Fibroblast of gingiva (primary cell): ENCODE measurements at regions not wholly inside any gene's neighbourhood (a gene's known extent, or its start where the extent isn't known, plus 50 kb on each side); places are given as distances from the start of the nearest gene placed in this dataset.
A peak's percentile ranks its signal among the peaks of the same experiment; 100 is the strongest.
"Not testable (repeated sequence)": the region's sequence is repeated elsewhere in the genome, so short reads cannot be mapped to it uniquely, and the experiment has no call there.

ENCODE experiments used
- DNase-seq: peaks from one replicate; pipeline ENCODE4 v3.0.0-alpha.2; 2011; ENCODE audit warnings: low read depth

DNA sequence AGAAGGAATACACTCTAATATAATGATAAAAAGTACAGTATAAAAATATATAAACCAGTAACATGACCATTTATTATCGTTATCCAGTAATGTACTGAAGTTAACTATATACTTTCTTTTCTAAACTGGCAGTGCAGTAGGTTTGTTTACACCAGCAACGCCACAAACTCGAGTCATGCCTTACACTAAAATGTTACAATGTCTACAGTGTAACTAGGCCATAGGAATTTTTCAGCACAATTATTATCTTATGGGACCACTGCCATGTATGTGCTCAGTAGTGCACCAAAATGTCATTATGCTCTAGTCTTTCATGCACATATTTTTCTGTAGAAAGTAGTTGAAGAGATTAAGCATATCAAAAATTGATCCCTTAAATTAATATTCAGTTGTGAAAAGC is 609.8 kb upstream of the BCHE start:
- no peak for DNase-seq

DNA sequence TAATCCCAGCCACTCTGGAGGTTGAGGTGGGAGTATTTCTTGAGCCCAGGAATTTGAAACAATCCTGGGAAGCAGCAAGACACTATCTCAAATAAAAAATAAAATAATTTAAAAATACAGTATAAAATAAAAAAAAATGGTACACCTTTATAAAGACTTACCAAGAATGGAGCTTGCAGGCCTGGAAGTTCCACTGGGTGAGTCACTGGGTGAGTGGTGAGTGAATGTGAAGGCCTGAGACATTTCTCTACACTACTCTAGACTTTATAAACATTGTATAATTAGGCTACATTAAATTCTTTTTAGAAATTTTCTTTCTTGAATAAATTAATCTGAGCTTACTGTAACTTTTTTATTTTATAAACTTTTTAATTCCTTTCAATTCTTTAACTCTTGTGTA is 609.1 kb upstream of the BCHE start:
- DNase-seq: no peak

DNA sequence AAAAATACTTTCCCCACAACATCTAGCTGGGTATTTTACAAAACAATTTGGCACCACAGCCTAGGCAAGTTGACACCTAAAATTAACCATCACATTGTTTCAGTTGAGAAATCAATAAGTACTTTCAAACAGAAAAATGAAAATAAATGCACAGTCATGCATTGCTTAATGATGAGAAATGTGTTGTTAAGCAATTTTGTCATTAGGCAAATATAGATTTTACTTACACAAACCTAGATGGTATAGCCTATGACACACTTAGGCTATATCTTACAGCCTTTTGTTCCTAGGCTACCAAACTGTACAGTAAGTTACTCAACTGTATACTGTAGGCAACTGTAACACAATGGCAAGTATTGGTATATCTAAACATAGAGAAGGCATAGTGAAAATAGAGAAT is 608.6 kb upstream of the BCHE start:
- DNase-seq: peak; percentile 40

DNA sequence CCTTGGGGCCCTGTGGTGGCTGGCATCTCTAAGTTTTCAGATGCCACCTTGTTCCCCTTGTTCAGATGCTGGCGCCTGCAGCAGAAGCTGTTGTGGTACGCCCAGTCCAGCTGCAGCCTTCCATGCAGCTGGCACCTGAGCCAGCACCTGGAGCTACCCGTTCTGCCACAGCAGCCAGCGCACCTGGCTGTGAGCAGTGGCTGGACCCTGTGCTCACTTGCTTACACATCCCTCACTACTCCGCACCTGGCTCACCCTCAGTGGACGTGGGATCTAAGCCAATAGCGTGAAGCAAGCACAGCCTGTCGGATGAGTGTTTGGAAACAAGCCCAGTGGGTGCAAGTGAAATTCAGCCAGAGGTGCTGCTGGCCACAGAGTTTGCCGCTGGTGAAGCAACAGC is 607.5 kb upstream of the BCHE start:
- DNase-seq: no peak

DNA sequence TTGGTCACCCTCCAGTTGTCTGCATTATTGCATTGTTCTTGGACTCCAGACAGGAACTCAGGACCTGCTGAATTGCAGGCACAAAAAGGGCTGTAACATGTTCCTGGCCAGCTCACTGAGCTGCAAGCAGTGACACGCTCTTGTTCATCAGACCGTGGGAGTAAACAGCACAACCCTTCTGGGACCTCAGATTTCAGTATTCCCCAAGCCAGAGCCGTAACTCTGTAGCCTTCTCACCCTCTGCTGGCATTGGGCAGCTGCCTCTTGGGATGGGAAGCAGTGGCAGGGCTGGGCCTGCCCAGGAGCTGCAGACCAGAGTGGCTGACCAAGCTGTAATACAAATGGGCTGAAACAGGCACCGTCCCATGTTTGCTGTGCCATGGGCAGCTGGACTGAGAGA is 607.1 kb upstream of the BCHE start:
- peak; percentile 26 for DNase-seq

DNA sequence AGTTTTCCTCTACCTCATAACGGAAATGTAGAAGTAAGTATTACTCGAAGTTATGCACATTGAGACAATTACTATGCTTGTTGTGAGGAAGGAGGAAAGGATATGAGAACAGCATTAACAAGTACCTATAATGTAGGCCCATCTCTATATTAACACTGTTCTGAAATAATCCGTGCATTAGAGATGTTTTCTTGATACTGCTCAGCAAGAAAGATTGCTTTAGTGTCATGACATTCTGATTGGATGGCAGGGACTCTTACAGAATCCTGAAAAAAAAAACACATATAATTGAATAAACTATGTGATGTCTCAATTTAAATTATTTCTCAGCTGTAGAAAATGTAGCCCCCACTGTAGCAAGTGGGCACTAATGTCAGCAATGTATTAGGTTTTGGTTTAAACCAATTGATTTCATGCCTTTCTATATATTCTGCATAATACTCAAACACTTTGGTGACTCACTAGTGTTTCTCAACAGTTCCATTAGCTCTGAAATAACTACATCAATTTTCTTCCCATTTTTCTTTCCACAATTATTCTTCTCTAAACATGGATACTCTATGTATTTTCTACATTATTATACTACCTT is 598.3 kb upstream of the BCHE start:
- no peak for DNase-seq

DNA sequence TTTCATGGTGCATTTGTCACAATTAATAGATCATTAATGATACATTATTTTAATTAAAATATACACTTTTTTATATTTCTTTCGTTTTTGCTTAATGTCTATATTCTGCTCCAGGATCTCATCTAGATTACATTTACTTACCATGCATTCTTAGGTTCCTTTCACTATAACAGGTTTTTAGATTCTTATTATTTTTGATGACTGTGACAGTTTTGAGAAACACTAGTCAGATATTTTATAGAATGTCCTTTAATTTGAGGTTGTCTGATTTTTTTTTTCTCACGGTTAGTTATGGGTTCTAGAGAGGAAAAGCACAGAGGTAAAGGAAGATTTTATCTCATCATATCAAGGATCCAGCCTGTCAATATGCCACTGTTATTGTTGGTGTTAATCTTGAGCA is 595.8 kb upstream of the BCHE start:
- DNase-seq: no peak

DNA sequence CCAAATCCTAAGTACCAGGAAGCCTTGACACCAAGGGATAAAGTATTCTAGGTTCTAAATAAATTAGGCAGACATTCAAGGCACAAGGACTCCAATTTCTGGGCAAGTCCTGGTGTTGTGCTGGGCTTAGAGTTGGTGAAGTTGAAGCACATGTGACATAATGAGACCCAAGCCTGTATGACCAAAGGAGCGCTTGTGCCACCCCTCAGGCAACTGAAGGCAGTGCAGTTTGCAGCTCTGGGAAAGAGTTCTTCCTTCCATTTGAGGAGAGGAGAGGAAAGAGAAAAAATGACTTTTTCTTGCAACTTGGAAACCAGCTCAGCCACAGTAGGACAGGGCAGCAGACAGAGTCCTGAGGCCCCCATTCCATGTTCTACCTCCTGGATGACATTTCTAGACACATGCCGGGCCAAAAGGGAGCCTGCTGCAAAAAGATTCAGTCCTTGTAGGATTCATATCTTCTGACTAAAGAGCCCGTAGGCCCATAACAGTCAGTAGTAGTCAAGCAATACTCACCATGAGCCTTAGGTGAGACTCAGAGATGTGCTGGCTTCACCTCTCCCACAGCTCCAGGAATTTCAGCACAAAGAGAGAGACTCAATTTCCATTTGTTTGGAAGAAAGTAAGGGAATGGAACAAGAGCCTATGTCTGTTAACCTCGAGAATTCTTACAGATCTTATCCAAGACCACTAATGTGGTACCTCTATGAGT is 588.8 kb upstream of the BCHE start:
- no peak for DNase-seq

DNA sequence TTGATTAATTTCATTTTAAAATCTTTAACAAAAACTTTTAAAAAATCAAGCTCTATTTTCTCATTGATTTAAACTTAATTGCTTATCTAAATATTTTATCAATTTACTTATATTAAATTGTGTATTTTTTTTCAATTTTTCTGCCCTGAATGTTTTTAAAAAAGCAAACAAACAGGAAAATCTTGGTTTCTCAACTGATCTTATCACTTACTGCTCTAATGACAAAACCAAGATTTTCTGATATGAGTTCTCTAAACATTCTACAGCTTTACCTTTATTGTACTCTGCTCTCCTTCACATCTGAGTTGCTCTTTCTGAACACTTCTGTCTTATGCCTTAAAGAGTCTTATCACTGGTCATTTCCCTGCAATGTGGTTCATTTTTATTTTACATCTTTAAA is 587.8 kb upstream of the BCHE start:
- DNase-seq: no peak

DNA sequence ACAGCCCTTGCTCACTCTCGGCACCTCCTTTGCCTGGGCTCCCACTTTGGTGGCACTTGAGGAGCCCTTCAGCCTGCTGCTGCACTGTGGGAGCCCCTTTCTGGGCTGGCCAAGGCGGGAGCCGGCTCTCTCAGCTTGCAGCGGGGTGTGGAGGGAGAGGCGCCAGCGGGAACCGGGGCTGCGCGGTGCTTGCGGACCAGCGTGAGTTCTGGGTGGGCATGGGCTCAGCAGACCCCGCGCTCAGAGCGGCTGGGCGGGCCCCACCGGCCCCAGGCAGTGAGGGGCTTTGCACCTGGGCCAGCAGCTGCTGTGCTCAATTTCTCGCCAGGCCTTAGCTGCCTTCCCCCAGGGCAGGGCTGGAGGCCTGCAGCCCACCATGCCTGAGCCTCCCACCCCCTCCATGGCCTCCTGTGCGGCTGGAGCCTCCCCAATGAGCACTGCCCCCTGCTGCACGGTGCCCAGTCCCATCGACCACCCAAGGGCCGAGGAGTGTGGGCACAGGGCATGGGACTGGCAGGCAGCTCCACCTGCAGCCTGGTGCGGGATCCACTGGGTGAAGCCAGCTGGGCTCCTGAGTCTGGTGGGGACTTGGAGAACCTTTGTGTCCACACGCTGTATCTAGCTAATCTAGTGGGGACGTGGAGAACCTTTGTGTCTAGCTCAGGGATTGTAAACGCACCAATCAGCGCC is 586.7 kb upstream of the BCHE start:
- DNase-seq: not testable (repeated sequence)

DNA sequence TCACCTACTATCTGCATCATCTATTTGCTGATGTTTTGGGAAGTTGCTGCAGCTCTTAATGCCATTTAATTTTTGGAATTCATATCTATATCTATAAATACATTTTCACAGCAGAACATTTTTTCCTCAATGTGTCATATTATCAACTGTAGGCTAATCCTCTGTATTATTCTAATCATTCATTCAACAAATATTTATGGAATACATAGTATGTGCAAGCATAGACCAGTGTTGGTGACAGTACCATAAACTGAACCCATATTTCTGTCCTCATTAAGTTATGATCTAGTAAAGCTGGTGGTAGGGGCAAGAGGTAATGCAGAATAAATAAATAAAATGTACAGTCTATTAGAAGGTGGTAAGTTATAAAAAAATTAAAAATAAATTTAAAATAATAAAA is 585.3 kb upstream of the BCHE start:
- no peak for DNase-seq

DNA sequence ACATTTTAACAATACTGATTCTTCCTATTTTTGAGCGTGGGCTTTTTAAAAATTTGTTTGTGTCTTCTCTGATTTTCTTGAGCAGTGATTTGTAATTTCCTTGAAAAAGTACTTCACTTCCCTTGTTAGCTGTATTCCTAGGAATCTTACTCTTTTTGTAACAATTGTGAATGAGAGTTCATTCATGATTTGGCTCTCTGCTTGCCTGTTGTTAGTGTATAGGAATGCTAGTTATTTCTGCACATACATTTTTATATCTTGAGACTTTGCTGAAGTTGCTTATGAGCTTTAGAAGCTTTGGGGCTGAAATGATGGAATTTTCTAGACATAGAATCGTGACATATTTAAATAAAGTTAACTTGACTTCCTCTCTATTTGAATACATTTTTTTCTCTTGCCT is 582.8 kb upstream of the BCHE start:
- DNase-seq: no peak

DNA sequence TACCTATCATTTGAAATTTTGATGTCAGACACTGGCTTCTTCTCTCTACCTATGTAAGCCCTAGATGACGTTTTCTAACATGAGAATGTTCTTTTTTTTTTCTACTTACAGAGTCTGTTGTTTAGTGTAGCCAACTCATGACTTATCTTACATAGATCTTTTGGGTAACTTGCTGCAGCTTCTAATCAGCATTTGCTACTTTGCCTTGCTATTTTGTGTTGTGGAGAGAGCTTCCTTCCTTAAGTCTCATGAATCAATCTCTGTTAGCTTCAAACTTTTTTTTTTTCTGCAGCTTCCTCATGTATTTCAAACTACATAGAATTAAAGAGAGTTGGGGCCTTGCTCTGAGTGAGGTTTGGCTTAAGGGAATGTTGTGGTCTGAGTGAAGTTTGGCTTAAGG is 568.7 kb upstream of the BCHE start:
- no peak for DNase-seq

DNA sequence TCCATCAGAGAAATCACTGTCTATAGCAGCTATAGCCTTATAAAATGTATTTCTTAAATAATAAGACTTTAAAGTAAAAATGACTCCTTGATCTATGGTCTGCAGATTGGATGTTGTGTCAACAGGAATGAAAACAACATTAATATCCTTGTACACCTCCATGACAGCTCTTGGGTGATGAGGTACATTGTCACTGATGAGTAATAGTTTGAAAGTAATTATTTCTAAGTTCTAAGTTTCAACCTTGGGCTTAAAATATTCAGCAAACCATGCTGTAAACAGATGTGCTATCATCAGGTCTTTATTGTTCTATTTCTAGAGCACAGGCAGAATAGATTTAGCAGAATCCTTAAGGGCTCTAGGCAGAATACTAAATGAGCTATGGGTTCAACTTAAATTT is 568.2 kb upstream of the BCHE start:
- DNase-seq: no peak

DNA sequence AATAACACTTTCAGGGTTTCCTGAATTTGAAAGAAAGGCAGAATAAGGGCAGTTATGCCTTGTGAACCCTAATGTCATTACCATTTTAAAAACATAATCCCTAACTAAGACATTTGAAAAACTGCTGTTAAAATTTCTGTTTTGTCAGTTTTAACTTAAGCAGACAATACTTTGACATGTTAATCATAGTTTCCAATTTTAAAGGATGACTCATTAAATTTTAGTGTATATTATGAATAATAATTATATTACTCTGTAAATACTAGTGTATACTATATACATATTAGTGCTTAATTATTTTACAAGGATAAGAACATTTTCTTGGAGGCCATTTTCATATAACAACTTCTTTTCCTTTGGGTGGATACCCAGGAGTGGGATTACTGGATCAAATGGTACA is 553.1 kb upstream of the BCHE start:
- DNase-seq: no peak

DNA sequence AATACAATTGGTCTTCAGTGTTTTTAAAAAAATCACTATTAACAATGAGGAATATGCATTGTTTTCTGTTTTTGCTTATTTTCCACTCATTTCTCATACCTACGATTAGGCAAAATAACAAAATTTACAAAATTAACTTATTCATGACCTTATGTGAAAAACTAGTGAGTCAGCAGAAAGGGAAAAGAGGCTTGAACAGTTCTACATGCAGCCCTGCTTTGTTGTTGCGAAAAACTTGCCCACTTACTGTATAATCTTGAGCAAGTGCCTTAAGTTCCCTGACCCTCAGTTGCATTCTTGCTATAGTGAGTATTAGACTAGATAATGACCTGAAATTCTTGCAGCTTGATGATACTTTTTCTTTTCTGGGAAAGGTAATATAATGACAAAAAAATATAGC is 551.1 kb upstream of the BCHE start:
- no peak for DNase-seq

DNA sequence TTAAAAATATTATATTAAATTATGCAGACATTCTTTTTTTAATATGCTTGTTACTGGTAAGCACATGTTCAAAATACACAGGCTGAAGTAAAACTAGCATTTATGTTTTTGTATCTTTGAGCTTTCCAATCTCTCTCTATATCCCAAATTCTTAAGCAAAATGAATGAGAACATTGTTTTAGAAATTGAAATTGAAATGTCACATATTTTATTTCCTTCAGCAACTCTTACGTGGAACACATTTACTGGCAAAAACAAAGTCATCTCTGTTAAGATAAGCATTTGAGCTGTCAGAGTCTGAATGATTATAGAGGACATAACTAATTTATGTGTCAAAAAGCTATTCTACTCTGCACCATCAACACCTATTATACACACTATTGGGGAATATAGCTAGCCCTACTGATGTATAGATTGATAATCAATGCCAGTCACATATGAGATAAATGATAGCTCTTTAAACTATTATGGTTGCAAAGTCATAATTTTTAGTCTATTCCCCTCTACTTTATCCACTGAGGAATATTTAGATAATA is 535.4 kb upstream of the BCHE start:
- DNase-seq: no peak

DNA sequence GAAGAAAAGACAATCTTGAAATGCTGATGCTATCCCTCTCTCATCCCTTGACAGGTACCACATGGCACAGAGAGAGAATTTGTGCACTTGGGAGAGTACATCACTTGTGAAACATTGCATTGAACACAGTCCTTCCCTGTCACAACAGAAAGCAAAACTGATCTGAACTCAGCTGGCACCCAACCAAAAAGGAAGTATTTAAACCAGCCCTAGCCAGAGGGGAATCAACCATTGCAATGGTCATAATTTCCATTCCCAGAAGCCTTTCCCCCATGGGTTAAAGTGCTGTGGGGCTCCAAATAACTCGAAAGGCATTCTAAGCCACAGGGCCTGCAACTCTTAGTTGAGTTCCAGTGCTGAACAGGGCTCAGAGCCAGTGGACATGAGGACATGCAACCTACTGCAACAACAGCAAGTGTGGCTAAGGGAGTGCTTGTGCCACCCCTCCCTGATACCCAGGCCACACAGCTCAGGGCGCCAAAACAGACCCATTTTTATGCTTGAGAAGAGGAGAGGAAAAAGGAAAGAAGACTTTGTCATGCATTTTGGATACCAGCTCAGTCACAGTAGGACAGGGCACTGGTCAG is 530.8 kb upstream of the BCHE start:
- DNase-seq: no peak

DNA sequence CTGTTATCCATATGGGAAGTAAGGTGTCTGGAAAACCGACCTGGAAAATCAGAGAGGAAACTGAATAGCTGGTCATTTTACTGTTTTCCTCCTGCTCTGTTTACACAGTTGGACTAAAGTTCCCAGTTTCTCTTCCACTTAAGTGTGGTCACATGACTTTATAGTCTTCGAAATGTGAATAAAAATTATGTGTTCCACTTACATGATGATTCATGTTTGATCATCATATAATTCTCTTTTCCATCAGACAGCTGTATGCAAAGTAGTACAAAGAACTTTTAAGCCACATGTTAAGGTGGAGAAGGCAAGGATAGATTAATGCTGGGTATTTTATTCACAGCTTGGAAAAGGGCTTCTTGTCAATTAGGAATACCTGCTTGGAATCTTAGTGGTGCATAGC is 525.5 kb upstream of the BCHE start:
- no peak for DNase-seq

DNA sequence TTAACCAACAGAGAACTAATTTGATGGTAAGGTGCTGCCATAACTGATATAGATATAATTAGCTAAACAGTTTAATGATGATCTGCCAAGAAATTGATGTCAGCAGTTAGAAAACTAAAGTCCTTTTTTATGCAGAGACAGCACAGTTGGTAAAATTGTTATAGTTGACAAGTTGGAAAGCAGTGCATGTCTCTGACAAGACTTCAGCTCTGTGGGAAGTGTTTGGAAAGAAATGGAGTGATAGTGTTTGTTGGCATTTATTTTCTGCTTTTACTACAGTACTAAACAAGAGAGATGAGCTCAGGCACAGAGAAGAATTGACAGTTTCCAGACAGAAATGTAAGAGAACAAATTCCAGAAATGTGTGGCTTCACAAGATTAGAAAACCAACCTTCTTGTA is 523.5 kb upstream of the BCHE start:
- no peak for DNase-seq

DNA sequence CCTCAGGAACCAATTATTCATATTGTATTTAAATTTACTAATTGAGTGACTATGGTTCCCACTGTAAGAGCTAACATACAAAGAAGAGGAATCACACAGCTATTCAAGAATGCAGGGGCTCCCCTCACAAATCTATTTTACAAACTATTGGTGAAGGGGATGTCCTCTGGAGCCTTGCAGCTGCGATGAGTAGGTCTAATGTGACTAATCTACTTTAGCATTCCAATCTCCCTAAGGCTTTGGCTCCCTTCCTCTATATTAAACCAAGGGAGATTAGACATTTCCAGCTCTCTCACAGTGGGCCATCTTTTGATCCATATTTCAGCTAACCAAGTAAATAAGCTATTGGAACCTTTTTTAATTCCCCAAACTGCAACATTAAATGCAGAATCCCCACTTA is 514.2 kb upstream of the BCHE start:
- no peak for DNase-seq

DNA sequence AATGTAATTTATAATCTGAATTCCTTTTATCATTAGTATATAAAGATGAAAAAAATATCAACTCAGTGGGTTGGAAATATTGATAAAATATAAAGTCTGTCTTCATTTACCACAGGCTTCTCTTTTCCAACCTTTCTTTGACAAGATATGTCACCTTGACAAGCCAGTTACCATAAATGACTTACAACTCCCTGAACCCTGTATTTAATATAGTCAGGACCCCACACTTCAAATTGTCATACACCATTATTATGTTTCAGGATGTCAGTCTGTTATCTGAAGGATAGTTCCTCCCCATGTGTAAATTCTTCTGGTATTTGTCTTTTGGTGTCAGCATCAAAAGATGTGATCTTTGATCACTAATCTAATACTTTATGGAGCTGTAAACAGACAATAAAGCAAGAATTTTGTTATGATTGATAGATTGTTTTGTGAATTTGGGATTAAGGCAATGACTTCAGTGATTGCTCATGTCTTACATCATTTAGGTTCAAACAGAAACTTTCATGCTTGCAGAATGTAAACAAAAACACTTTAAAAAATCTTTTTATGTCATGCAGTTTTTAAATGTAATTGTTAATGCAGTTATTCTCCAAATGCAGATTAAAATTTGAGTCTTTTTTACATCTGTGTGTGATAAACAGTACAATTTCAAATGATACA is 503.5 kb upstream of the BCHE start:
- DNase-seq: no peak

DNA sequence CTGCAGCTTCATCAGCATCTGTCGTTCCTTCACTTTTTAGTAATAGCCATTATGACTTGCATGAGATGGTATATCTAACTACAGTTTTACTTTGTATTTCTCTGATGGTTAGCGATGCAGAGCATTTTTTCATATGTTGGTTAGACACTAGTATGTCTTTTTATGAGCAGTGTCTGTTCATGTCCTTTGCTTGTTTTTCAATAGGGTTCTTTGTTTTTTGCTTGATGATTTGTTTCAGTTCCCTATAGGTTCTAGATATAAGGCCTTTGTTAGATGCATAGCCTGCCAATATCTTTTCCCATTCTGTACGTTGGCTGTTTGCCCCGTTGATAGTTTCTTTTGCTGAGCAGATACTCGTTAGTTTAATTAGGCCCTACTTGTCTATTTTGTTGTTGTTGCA is 487.2 kb upstream of the BCHE start:
- DNase-seq: no peak
